Erythroblast (primary cell): ENCODE measurements at regions not wholly inside any gene's neighbourhood (a gene's known extent, or its start where the extent isn't known, plus 50 kb on each side); places are given as distances from the start of the nearest gene placed in this dataset.

Source experiments
- GATA1 ChIP-seq: IDR thresholded peaks from 2 replicates; pipeline ENCODE4 v1.6.1; 2011; ENCODE audit warnings: low read depth, mild to moderate bottlenecking, control low read depth, low read length, moderate library complexity
- POLR2A ChIP-seq: IDR thresholded peaks from 2 replicates; pipeline ENCODE4 v1.6.1; 2011; ENCODE audit warnings: mild to moderate bottlenecking, low read length

GRCh38 chr6:47105469-47106178 lies 63.5 kb upstream of the ADGRF1 start:
- TF ChIP-seq POLR2A (no peak), GATA1 (no peak)
